Endodermal cell (in vitro differentiated cells): ENCODE measurements at regions not wholly inside any gene's neighbourhood (a gene's known extent, or its start where the extent isn't known, plus 50 kb on each side); places are given as distances from the start of the nearest gene placed in this dataset.

Experiments used
- DNase-seq: peaks from one replicate; pipeline ENCODE4 v3.0.0-alpha.2; 2017
- H3K27ac ChIP-seq: 2 replicates; pipeline ENCODE4 v1.5.1; 2013; ENCODE audit warnings: mild to moderate bottlenecking, low read depth, low read length, moderate library complexity
- H3K27me3 ChIP-seq: 2 replicates; pipeline ENCODE4 v1.6.1; 2013; ENCODE audit warnings: mild to moderate bottlenecking, low read length, moderate library complexity; ENCODE audit not compliant: insufficient read depth, control insufficient read depth, poor library complexity, severe bottlenecking
- H3K36me3 ChIP-seq: 2 replicates; pipeline ENCODE4 v1.7.0; 2013; ENCODE audit warnings: mild to moderate bottlenecking, low read length, moderate library complexity; ENCODE audit not compliant: control insufficient read depth, insufficient read depth
- H3K4me1 ChIP-seq: one replicate; pipeline ENCODE4 v1.7.0; 2013; ENCODE audit warnings: low read length; ENCODE audit not compliant: control insufficient read depth, insufficient read depth
- H3K4me3 ChIP-seq: 2 replicates; pipeline ENCODE4 v1.5.1; 2013; ENCODE audit warnings: mild to moderate bottlenecking, low read length, moderate library complexity
- H3K9ac ChIP-seq: 2 replicates; pipeline ENCODE4 v1.6.1; 2013; ENCODE audit warnings: mild to moderate bottlenecking, low read length, moderate library complexity; ENCODE audit not compliant: poor library complexity, severe bottlenecking; ENCODE audit errors: extremely low read depth
- H3K9me3 ChIP-seq: 2 replicates; pipeline ENCODE4 v1.6.1; 2013; ENCODE audit warnings: mild to moderate bottlenecking, low read length, moderate library complexity; ENCODE audit not compliant: control insufficient read depth
- H3K27ac Mint-ChIP-seq: 2 replicates; pipeline ENCODE4 v1.8.0; 2020; ENCODE audit warnings: mixed read lengths
- H3K27me3 Mint-ChIP-seq: 2 replicates; pipeline ENCODE4 v1.8.0; 2021; ENCODE audit warnings: mild to moderate bottlenecking, mixed read lengths; ENCODE audit not compliant: insufficient read depth
- H3K36me3 Mint-ChIP-seq: 2 replicates; pipeline ENCODE4 v1.8.0; 2020; ENCODE audit warnings: low read depth, mixed read lengths
- H3K4me1 Mint-ChIP-seq: 2 replicates; pipeline ENCODE4 v1.8.0; 2020; ENCODE audit warnings: mixed read lengths
- H3K4me3 Mint-ChIP-seq: 2 replicates; pipeline ENCODE4 v1.8.0; 2020; ENCODE audit warnings: mild to moderate bottlenecking, moderate library complexity, mixed read lengths
- H3K9me3 Mint-ChIP-seq: 2 replicates; pipeline ENCODE4 v1.8.0; 2020; ENCODE audit warnings: mild to moderate bottlenecking, mixed read lengths
- CTCF ChIP-seq: fragments of 200-600 bp; sonication (generic); conservative IDR thresholded peaks from 2 replicates; pipeline ENCODE4 v1.5.0; 2021; ENCODE audit warnings: antibody characterized with exemption, mild to moderate bottlenecking
- WGBS, 2 experiments: methylation state at CpG; one replicate each; pipeline versions ENCODE4 v1.1.5 to v1.1.7; 2013; ENCODE audit warnings: missing lambda C conversion rate in 2 of 2, mixed read lengths in 1 of 2; ENCODE audit not compliant: insufficient coverage in 1 of 2, insufficient read length in 1 of 2; 5-methylcytosine and 5-hydroxymethylcytosine counted together

GRCh38 chr14:101441710-101442109 lies 119.6 kb upstream of the DIO3 start:
- no peak for DNase-seq
- no peak overlapping the region for H3K4me3 ChIP-seq
- no peaks in the 10 kb centered on the region for H3K36me3 ChIP-seq
- no peak overlapping the region for H3K9ac ChIP-seq
- H3K9me3 ChIP-seq: no peaks in the 10 kb centered on the region
- H3K4me1 ChIP-seq: no peaks in the 10 kb centered on the region
- H3K4me1 Mint-ChIP-seq: peaks cover 10% of the 10 kb centered on the region
- WGBS, 2 experiments: 91 to 95% methylated on average over 4 to 16 of the region's 16 CpGs
- H3K27ac ChIP-seq: no peak overlapping the region
- no peaks in the 10 kb centered on the region for H3K36me3 Mint-ChIP-seq
- no peak overlapping the region for H3K27ac Mint-ChIP-seq
- H3K27me3 Mint-ChIP-seq: peaks cover 2% of the 10 kb centered on the region
- TF ChIP-seq CTCF: no peak
- no peaks in the 10 kb centered on the region for H3K9me3 Mint-ChIP-seq
- no peak overlapping the region for H3K4me3 Mint-ChIP-seq
- H3K27me3 ChIP-seq: no peaks in the 10 kb centered on the region

- H3K27ac Mint-ChIP-seq: no peak overlapping the region
- peaks cover 2% of the 10 kb centered on the region for H3K27me3 Mint-ChIP-seq
- Histone ChIP-seq H3K27ac (no peak overlapping the region), H3K9ac (no peak overlapping the region), H3K4me3 (no peak overlapping the region), H3K36me3 (no peaks in the 10 kb centered on the region), H3K4me1 (no peaks in the 10 kb centered on the region), H3K27me3 (no peaks in the 10 kb centered on the region), H3K9me3 (no peaks in the 10 kb centered on the region)
- H3K9me3 Mint-ChIP-seq: no peaks in the 10 kb centered on the region
- H3K4me3 Mint-ChIP-seq: no peak overlapping the region
- peaks cover 10% of the 10 kb centered on the region for H3K4me1 Mint-ChIP-seq
- peak; percentile 21 for DNase-seq
- H3K36me3 Mint-ChIP-seq: no peaks in the 10 kb centered on the region
- no peak for TF ChIP-seq CTCF
- WGBS, 2 experiments: 96 to 99% methylated on average over 14 to 21 of the region's 21 CpGs
These were observed 118.8 kb upstream of the DIO3 start for GRCh38 chr14:101442451-101442850.

- Histone ChIP-seq H3K27me3 (no peaks in the 10 kb centered on the region), H3K9ac (no peak overlapping the region), H3K36me3 (no peaks in the 10 kb centered on the region), H3K4me3 (no peak overlapping the region), H3K4me1 (no peaks in the 10 kb centered on the region), H3K9me3 (no peaks in the 10 kb centered on the region), H3K27ac (no peak overlapping the region)
- Mint-ChIP-seq H3K9me3 (no peaks in the 10 kb centered on the region), H3K27me3 (peaks cover 2% of the 10 kb centered on the region), H3K4me3 (no peak overlapping the region), H3K27ac (no peak overlapping the region), H3K4me1 (peaks cover 8% of the 10 kb centered on the region), H3K36me3 (no peaks in the 10 kb centered on the region)
- no peak for TF ChIP-seq CTCF
- WGBS, 2 experiments: 87 to 90% methylated on average over 5 to 6 of the region's 7 CpGs
- peak; percentile 19 for DNase-seq
These were observed 117.2 kb upstream of the DIO3 start for GRCh38 chr14:101444116-101444515.
